ACHN (cell line): ENCODE measurements at regions not wholly inside any gene's neighbourhood (a gene's known extent, or its start where the extent isn't known, plus 50 kb on each side); places are given as distances from the start of the nearest gene placed in this dataset.
"Not testable (repeated sequence)": the region's sequence is repeated elsewhere in the genome, so short reads cannot be mapped to it uniquely, and the experiment has no call there.

Source experiments
- DNase-seq: peaks from one replicate; pipeline ENCODE4 v3.0.0-alpha.2; 2015
- in situ Hi-C: cut with HindIII; loops from 2 replicates; pipeline ENCODE4 v1.10.0; 2017; ENCODE audit warnings: low sequenced_read_pairs, low pct_ligation_motif_present, low pct_unique_long_range_greater_than_20kb

GRCh38 chr2:87456477-87457128 is 291.3 kb upstream of the PLGLB2 start:
- in situ Hi-C loops, DNase-seq: not testable (repeated sequence)

- in situ Hi-C loops, DNase-seq: not testable (repeated sequence)
Measured at GRCh38 chr2:87457129-87457499, 290.8 kb upstream of the PLGLB2 start.

- in situ Hi-C loops, DNase-seq: not testable (repeated sequence)
Measured at GRCh38 chr2:87458938-87459337, 288.9 kb upstream of the PLGLB2 start.

- DNase-seq, in situ Hi-C loops: not testable (repeated sequence)
Measured at GRCh38 chr2:87460104-87460503, 287.8 kb upstream of the PLGLB2 start.

- DNase-seq, in situ Hi-C loops: not testable (repeated sequence)
Measured at GRCh38 chr2:87460662-87461061, 287.2 kb upstream of the PLGLB2 start.

GRCh38 chr2:87461671-87462070 is 286.2 kb upstream of the PLGLB2 start:
- in situ Hi-C loops, DNase-seq: not testable (repeated sequence)

GRCh38 chr2:87464219-87464618 is 283.7 kb upstream of the PLGLB2 start:
- in situ Hi-C loops, DNase-seq: not testable (repeated sequence)

GRCh38 chr2:87465730-87466129 is 282.2 kb upstream of the PLGLB2 start:
- in situ Hi-C loops, DNase-seq: not testable (repeated sequence)

GRCh38 chr2:87466591-87467120 is 281.2 kb upstream of the PLGLB2 start:
- in situ Hi-C loops, DNase-seq: not testable (repeated sequence)

- DNase-seq, in situ Hi-C loops: not testable (repeated sequence)
Measured at GRCh38 chr2:87468429-87468981, 279.4 kb upstream of the PLGLB2 start.

- in situ Hi-C loops, DNase-seq: not testable (repeated sequence)
Measured at GRCh38 chr2:87469180-87470151, 278.4 kb upstream of the PLGLB2 start.

- DNase-seq, in situ Hi-C loops: not testable (repeated sequence)
Measured at GRCh38 chr2:87470381-87471380, 277.2 kb upstream of the PLGLB2 start.

- DNase-seq, in situ Hi-C loops: not testable (repeated sequence)
Measured at GRCh38 chr2:87471478-87471877, 276.4 kb upstream of the PLGLB2 start.

- in situ Hi-C loops, DNase-seq: not testable (repeated sequence)
Measured at GRCh38 chr2:87476223-87476872, 271.5 kb upstream of the PLGLB2 start.

- in situ Hi-C loops, DNase-seq: not testable (repeated sequence)
Measured at GRCh38 chr2:87476936-87477335, 271.0 kb upstream of the PLGLB2 start.

GRCh38 chr2:87477669-87478428 is 270.0 kb upstream of the PLGLB2 start:
- in situ Hi-C loops, DNase-seq: not testable (repeated sequence)

- in situ Hi-C loops, DNase-seq: not testable (repeated sequence)
Measured at GRCh38 chr2:87478911-87479310, 269.0 kb upstream of the PLGLB2 start.
